Panc1 (cell line): ENCODE measurements at regions not wholly inside any gene's neighbourhood (a gene's known extent, or its start where the extent isn't known, plus 50 kb on each side); places are given as distances from the start of the nearest gene placed in this dataset.

Experiments used
- ATAC-seq: fragments of 200-7000 bp; cut with Tn5 transposase; 2 replicates; pipeline ENCODE4 v1.9.1; 2020; ENCODE audit warnings: mild to moderate bottlenecking, moderate library complexity
- BruUV-seq: library from RNA; stranded (reverse); fragments of 400-500 nt; replicated peaks from 2 replicates; lab custom pipeline; 2021; lab: Mats Ljungman, UMichigan
- CTCF ChIA-PET: fragments of 300-600 bp; sonication (Branson Sonifier 250); formaldehyde crosslinking; loops from one replicate; lab custom pipeline; 2022; ENCODE audit warnings: antibody characterized with exemption; lab: Charles Lee
- POLR2A ChIA-PET: fragments of 300-600 bp; sonication (Branson Sonifier 250); formaldehyde crosslinking; loops from one replicate; lab custom pipeline; 2022; ENCODE audit warnings: antibody characterized with exemption; lab: Charles Lee
- DNase-seq: peaks from one replicate; pipeline ENCODE4 v3.0.0-alpha.2; 2010; ENCODE audit warnings: low read depth, low spot score
- H3K27ac ChIP-seq: 2 replicates; pipeline ENCODE4 v1.5.1; 2011; ENCODE audit warnings: mild to moderate bottlenecking, low read length, inconsistent platforms
- H3K27me3 ChIP-seq: fragments of 200-500 bp; sonication (Bioruptor generic); 2 replicates; pipeline ENCODE4 v1.6.0; 2014; ENCODE audit warnings: low read length, inconsistent platforms; ENCODE audit not compliant: control insufficient read depth, insufficient read depth
- H3K36me3 ChIP-seq: fragments of 200-500 bp; sonication (Bioruptor generic); 2 replicates; pipeline ENCODE4 v1.5.1; 2014; ENCODE audit warnings: inconsistent platforms, mild to moderate bottlenecking, low read length, moderate library complexity; ENCODE audit not compliant: control insufficient read depth, insufficient read depth
- H3K4me1 ChIP-seq: 2 replicates; pipeline ENCODE4 v1.5.1; 2011; ENCODE audit warnings: inconsistent platforms, mild to moderate bottlenecking, low read length, moderate library complexity; ENCODE audit not compliant: control insufficient read depth, insufficient read depth
- H3K4me3 ChIP-seq, 2 experiments: 2 replicates each; pipeline ENCODE4 v1.5.1; 2011 to 2012; ENCODE audit warnings: low read depth in 2 of 2, low read length in 2 of 2, mild to moderate bottlenecking in 2 of 2, inconsistent platforms in 1 of 2, moderate library complexity in 1 of 2
- H3K9me3 ChIP-seq: fragments of 200-500 bp; sonication (Bioruptor generic); 2 replicates; pipeline ENCODE4 v1.5.1; 2014; ENCODE audit warnings: low read depth, mild to moderate bottlenecking, inconsistent platforms, low read length, moderate library complexity; ENCODE audit not compliant: control insufficient read depth, insufficient read depth
- POLR2AphosphoS5 ChIP-seq: IDR thresholded peaks from 2 replicates; pipeline ENCODE4 v1.6.1; 2012; ENCODE audit warnings: mild to moderate bottlenecking, low read depth, low read length, moderate library complexity
- SIN3A ChIP-seq: IDR thresholded peaks from 2 replicates; pipeline ENCODE4 v1.6.1; 2012; ENCODE audit warnings: low read depth, mild to moderate bottlenecking, low read length, moderate library complexity, borderline replicate concordance; ENCODE audit not compliant: insufficient read depth
- TCF7L2 ChIP-seq: IDR thresholded peaks from 2 replicates; pipeline ENCODE4 v1.6.1; 2011; ENCODE audit warnings: mild to moderate bottlenecking, low read depth, low read length, inconsistent platforms
- in situ Hi-C: cut with HindIII; loops from 2 replicates; pipeline ENCODE4 v1.10.0; 2016; ENCODE audit warnings: low sequenced_read_pairs, low pct_unique_long_range_greater_than_20kb
- intact Hi-C: fragments of 100-400 bp; cut with micrococcal nuclease; formaldehyde crosslinking; loops from one replicate; pipeline ENCODE4 v1.10.0; 2022; ENCODE audit not compliant: unreplicated experiment
- TF ChIP-seq, protein P1 (sequence below), 2 experiments: IDR thresholded peaks; 2 replicates each; pipeline ENCODE4 v1.6.1; 2011 to 2012; ENCODE audit warnings: low read depth in 2 of 2, control low read depth in 1 of 2, low read length in 1 of 2, mild to moderate bottlenecking in 1 of 2, moderate library complexity in 1 of 2; ENCODE audit not compliant: insufficient read depth in 1 of 2
- TF ChIP-seq, protein P2 (sequence below): fragments of 450-650 bp; IDR thresholded peaks from 2 replicates; pipeline ENCODE4 v1.5.1; 2017; ENCODE audit warnings: mild to moderate bottlenecking

DNA sequence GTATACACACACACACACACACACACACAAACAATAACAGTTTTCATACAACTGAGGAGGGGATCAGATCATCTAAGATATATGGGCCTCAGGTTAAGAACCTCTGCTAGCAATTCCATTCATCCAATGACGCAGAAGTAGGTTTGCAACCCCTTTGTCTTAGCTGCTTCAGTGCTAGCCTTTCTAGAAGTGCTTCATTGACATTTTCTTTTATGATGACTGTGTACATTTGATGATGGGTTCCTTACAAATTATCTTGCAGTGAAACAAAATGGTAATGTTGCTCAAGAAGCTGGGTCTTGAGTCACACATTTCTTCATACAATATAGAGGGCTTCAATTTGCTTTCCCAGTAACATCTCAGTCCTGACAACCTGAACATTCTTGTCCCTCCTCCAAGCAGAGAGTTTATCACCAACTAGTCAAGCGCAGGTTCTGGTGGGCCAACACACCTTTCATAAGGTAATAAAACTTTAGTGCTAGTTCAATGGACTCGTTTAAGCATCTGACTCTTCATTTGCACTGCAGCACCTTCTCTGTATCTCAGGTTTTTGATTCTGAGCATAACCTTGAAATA lies 269.5 kb downstream of the CNTN3 start:
- no peak for DNase-seq
- Histone ChIP-seq H3K4me3 (no peak overlapping the region), H3K27ac (no peak overlapping the region), H3K9me3 (no peaks in the 10 kb centered on the region), H3K36me3 (no peaks in the 10 kb centered on the region), H3K27me3 (no peaks in the 10 kb centered on the region), H3K4me1 (no peaks in the 10 kb centered on the region)
- BruUV-seq: no TSS peak
- in situ Hi-C loops: no loop called here
- TF ChIP-seq, protein P1, sequence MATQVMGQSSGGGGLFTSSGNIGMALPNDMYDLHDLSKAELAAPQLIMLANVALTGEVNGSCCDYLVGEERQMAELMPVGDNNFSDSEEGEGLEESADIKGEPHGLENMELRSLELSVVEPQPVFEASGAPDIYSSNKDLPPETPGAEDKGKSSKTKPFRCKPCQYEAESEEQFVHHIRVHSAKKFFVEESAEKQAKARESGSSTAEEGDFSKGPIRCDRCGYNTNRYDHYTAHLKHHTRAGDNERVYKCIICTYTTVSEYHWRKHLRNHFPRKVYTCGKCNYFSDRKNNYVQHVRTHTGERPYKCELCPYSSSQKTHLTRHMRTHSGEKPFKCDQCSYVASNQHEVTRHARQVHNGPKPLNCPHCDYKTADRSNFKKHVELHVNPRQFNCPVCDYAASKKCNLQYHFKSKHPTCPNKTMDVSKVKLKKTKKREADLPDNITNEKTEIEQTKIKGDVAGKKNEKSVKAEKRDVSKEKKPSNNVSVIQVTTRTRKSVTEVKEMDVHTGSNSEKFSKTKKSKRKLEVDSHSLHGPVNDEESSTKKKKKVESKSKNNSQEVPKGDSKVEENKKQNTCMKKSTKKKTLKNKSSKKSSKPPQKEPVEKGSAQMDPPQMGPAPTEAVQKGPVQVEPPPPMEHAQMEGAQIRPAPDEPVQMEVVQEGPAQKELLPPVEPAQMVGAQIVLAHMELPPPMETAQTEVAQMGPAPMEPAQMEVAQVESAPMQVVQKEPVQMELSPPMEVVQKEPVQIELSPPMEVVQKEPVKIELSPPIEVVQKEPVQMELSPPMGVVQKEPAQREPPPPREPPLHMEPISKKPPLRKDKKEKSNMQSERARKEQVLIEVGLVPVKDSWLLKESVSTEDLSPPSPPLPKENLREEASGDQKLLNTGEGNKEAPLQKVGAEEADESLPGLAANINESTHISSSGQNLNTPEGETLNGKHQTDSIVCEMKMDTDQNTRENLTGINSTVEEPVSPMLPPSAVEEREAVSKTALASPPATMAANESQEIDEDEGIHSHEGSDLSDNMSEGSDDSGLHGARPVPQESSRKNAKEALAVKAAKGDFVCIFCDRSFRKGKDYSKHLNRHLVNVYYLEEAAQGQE (IDR thresholded peaks at IDR 0.05; ENCODE audit: insufficient read depth in 1 of 2, low read depth in 2 of 2, low read length in 1 of 2): no peak
- TF ChIP-seq POLR2AphosphoS5 (no peak), SIN3A (no peak), TCF7L2 (no peak)
- TF ChIP-seq, protein P2, sequence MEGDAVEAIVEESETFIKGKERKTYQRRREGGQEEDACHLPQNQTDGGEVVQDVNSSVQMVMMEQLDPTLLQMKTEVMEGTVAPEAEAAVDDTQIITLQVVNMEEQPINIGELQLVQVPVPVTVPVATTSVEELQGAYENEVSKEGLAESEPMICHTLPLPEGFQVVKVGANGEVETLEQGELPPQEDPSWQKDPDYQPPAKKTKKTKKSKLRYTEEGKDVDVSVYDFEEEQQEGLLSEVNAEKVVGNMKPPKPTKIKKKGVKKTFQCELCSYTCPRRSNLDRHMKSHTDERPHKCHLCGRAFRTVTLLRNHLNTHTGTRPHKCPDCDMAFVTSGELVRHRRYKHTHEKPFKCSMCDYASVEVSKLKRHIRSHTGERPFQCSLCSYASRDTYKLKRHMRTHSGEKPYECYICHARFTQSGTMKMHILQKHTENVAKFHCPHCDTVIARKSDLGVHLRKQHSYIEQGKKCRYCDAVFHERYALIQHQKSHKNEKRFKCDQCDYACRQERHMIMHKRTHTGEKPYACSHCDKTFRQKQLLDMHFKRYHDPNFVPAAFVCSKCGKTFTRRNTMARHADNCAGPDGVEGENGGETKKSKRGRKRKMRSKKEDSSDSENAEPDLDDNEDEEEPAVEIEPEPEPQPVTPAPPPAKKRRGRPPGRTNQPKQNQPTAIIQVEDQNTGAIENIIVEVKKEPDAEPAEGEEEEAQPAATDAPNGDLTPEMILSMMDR: no peak
- CTCF ChIA-PET: no interaction called here
- intact Hi-C loops: no loop called here
- POLR2A ChIA-PET: no interaction called here
- no peak for ATAC-seq

DNA sequence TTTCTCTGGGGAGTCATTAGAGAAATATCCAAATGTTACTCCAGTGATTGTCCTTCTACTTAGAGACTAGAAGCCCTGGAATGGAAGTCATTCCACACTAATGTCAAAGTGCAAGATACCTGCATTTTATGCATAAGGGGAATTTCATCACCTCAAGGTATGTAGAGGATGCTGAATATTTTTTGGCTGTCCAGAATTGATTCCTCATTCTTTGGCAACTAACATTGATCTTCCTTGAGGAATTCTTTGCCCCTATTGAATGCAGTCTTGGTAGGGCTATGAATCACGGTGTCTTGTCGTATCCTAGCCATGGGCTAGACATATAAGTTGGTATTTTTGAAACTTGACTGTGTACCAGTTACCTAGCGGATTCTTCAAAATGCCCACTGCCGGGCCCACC lies 271.1 kb downstream of the CNTN3 start:
- POLR2A ChIA-PET: no interaction called here
- BruUV-seq: no TSS peak
- in situ Hi-C loops: no loop called here
- Histone ChIP-seq H3K9me3 (no peaks in the 10 kb centered on the region), H3K27ac (no peak overlapping the region), H3K4me3 (no peak overlapping the region), H3K36me3 (no peaks in the 10 kb centered on the region), H3K4me1 (no peaks in the 10 kb centered on the region), H3K27me3 (no peaks in the 10 kb centered on the region)
- ATAC-seq (no peak), DNase-seq (no peak)
- CTCF ChIA-PET: no interaction called here
- TF ChIP-seq, protein P1 (IDR thresholded peaks at IDR 0.05; ENCODE audit: insufficient read depth in 1 of 2, low read depth in 2 of 2, low read length in 1 of 2): no peak
- no peak for TF ChIP-seq SIN3A
- intact Hi-C loops: no loop called here
